IMR-90 (cell line): ENCODE measurements at regions not wholly inside any gene's neighbourhood (a gene's known extent, or its start where the extent isn't known, plus 50 kb on each side); places are given as distances from the start of the nearest gene placed in this dataset.

Source experiments
- ATAC-seq: fragments of 200-7000 bp; cut with Tn5 transposase; 2 replicates; pipeline ENCODE4 v1.9.1; 2020; ENCODE audit warnings: low read depth, mild to moderate bottlenecking, moderate library complexity
- BruUV-seq: library from RNA; stranded (reverse); fragments of 400-500 nt; replicated peaks from 2 replicates; lab custom pipeline; 2021; lab: Mats Ljungman, UMichigan
- CTCF ChIA-PET: fragments of 300-600 bp; formaldehyde crosslinking; extraction: SDS; loops from one replicate; lab custom pipeline; 2021; ENCODE audit warnings: antibody characterized with exemption; lab: Yijun Ruan, JAX
- POLR2A ChIA-PET: fragments of 300-600 bp; sonication (Branson Sonifier 250); formaldehyde crosslinking; loops from one replicate; lab custom pipeline; 2022; ENCODE audit warnings: antibody characterized with exemption; ENCODE audit not compliant: unreplicated experiment; lab: Charles Lee
- DNase-seq: peaks from one replicate; pipeline ENCODE4 v3.0.0; 2013
- H2AFZ ChIP-seq: replicated peaks from 2 replicates; pipeline ENCODE3; 2013; ENCODE audit warnings: low read length, mild to moderate bottlenecking; ENCODE audit not compliant: poor library complexity
- H2AK5ac ChIP-seq: 2 replicates; pipeline ENCODE4 v1.6.1; 2013; ENCODE audit warnings: low read depth, low read length, inconsistent platforms
- H2AK9ac ChIP-seq: replicated peaks from 2 replicates; pipeline ENCODE3; 2013; ENCODE audit warnings: mild to moderate bottlenecking, low read depth, low read length, moderate library complexity; ENCODE audit not compliant: poor library complexity
- H2BK120ac ChIP-seq: 2 replicates; pipeline ENCODE4 v1.6.1; 2013; ENCODE audit warnings: low read depth, low read length, inconsistent platforms
- H2BK15ac ChIP-seq: 3 replicates; pipeline ENCODE4 v1.6.1; 2013; ENCODE audit warnings: low read depth, low read length, inconsistent platforms
- H2BK20ac ChIP-seq: 2 replicates; pipeline ENCODE4 v1.6.1; 2013; ENCODE audit warnings: low read depth, mild to moderate bottlenecking, inconsistent platforms, low read length, moderate library complexity
- H2BK5ac ChIP-seq: 2 replicates; pipeline ENCODE4 v1.6.1; 2013; ENCODE audit warnings: mild to moderate bottlenecking, low read depth, low read length, inconsistent platforms; ENCODE audit not compliant: poor library complexity, severe bottlenecking
- H3K14ac ChIP-seq: replicated peaks from 2 replicates; pipeline ENCODE4 v1.6.1; 2013; ENCODE audit warnings: low read depth, low read length, inconsistent platforms
- H3K18ac ChIP-seq: 2 replicates; pipeline ENCODE4 v1.6.1; 2013; ENCODE audit warnings: low read depth, low read length, control low read depth
- H3K23ac ChIP-seq: 2 replicates; pipeline ENCODE4 v1.6.1; 2013; ENCODE audit warnings: low read depth, low read length, inconsistent platforms
- H3K27ac ChIP-seq: 2 replicates; pipeline ENCODE4 v1.5.1; 2013; ENCODE audit warnings: mild to moderate bottlenecking, control low read depth, low read length; ENCODE audit not compliant: insufficient read depth
- H3K27me3 ChIP-seq: 2 replicates; pipeline ENCODE4 v1.6.1; 2013; ENCODE audit warnings: low read length; ENCODE audit not compliant: control insufficient read depth, insufficient read depth
- H3K36me3 ChIP-seq: 2 replicates; pipeline ENCODE4 v1.6.1; 2013; ENCODE audit warnings: low read length, mixed read lengths; ENCODE audit not compliant: control insufficient read depth, insufficient read depth
- H3K4ac ChIP-seq: 2 replicates; pipeline ENCODE4 v1.6.1; 2013; ENCODE audit warnings: low read depth, low read length, inconsistent platforms
- H3K4me1 ChIP-seq: 2 replicates; pipeline ENCODE4 v1.6.1; 2013; ENCODE audit warnings: low read length, mixed read lengths; ENCODE audit not compliant: control insufficient read depth, insufficient read depth
- H3K4me2 ChIP-seq: 2 replicates; pipeline ENCODE4 v1.6.1; 2013; ENCODE audit warnings: low read depth, mild to moderate bottlenecking, control low read depth, low read length, moderate library complexity
- H3K4me3 ChIP-seq: 2 replicates; pipeline ENCODE4 v1.5.1; 2013; ENCODE audit warnings: low read depth, mild to moderate bottlenecking, control low read depth, low read length, moderate library complexity; ENCODE audit not compliant: insufficient read depth
- H3K56ac ChIP-seq: 2 replicates; pipeline ENCODE4 v1.6.1; 2013; ENCODE audit warnings: low read length, inconsistent platforms; ENCODE audit not compliant: insufficient read depth; ENCODE audit errors: extremely low read depth
- H3K79me1 ChIP-seq, 2 experiments: 2 replicates each; pipeline ENCODE4 v1.6.1; 2013; ENCODE audit warnings: low read length in 2 of 2, inconsistent platforms in 1 of 2, low read depth in 1 of 2
- H3K9ac ChIP-seq: 2 replicates; pipeline ENCODE4 v1.6.1; 2013; ENCODE audit warnings: low read depth, low read length, control low read depth
- H3K9me1 ChIP-seq: 2 replicates; pipeline ENCODE4 v1.6.1; 2013; ENCODE audit warnings: low read length, inconsistent platforms; ENCODE audit not compliant: insufficient read depth
- H3K9me3 ChIP-seq: 2 replicates; pipeline ENCODE4 v1.6.1; 2013; ENCODE audit warnings: low read length; ENCODE audit not compliant: control insufficient read depth, insufficient read depth
- H4K20me1 ChIP-seq: 2 replicates; pipeline ENCODE4 v1.6.1; 2013; ENCODE audit warnings: low read length, inconsistent platforms; ENCODE audit not compliant: insufficient read depth
- H4K5ac ChIP-seq: 2 replicates; pipeline ENCODE4 v1.6.1; 2013; ENCODE audit warnings: mild to moderate bottlenecking, low read depth, low read length, control low read depth
- H4K8ac ChIP-seq, 2 experiments: 2 replicates each; pipeline ENCODE4 v1.6.1; 2013; ENCODE audit warnings: low read depth in 2 of 2, low read length in 2 of 2, control low read depth in 1 of 2, inconsistent platforms in 1 of 2
- H4K91ac ChIP-seq: 2 replicates; pipeline ENCODE4 v1.6.1; 2013; ENCODE audit warnings: low read depth, low read length, inconsistent platforms; ENCODE audit not compliant: insufficient read depth
- WGBS, 2 experiments: methylation state at CpG; one replicate each; pipeline versions ENCODE4 v1.1.5 to v1.1.7; 2013; ENCODE audit warnings: missing lambda C conversion rate in 2 of 2; ENCODE audit not compliant: insufficient read length in 1 of 2; ENCODE audit errors: extremely low coverage in 2 of 2; 5-methylcytosine and 5-hydroxymethylcytosine counted together
- dilution Hi-C: fragments of 300-500 bp; cut with HindIII; formaldehyde crosslinking; loops from one replicate; pipeline ENCODE4 v1.14.3; 2018; ENCODE audit warnings: low sequenced_read_pairs; ENCODE audit not compliant: unreplicated experiment
- in situ Hi-C: fragments of 300-500 bp; cut with MboI; formaldehyde crosslinking; loops from 3 replicates; pipeline ENCODE4 v1.14.3; 2019; ENCODE audit warnings: low sequenced_read_pairs, inconsistent platforms, mixed read lengths
- intact Hi-C: fragments of 100-400 bp; cut with micrococcal nuclease; formaldehyde crosslinking; loops from 2 replicates; pipeline ENCODE4 v1.10.0; 2022
- TF ChIP-seq, protein P1 (sequence below): conservative IDR thresholded peaks from 2 replicates; pipeline ENCODE4 v1.5.1; 2012; ENCODE audit warnings: mild to moderate bottlenecking, low read depth, low read length, improper control_type of control experiment

DNA sequence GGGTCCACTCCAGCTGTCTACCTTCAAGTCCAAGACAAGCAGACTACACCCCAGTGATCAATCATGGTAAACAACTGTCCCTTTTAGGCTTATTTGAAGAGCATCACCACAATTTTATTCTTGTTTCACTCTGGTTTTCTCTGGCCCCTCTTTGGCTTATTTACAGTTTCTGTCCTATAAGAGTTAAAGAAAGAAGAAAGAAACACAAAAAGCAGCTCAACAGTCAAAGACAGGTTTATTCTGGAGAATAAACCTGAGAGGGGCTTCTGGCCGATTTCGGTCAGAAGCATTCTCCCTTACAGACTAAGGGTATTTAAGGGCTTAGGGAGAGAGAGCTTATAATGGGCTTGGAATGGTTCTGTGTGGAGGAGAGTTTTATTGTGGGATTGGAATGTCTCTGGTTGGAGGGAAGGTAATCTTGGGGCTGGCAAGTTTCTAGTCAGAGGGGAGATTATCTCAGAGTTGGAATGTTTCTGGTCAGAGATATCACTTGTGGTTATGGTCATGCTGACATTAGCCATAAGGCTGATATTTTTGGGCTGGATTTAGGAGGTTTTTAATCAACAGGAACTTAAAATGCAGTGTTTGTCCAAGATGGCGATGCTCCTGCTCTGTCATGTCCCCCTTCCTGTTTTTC, 161.0 kb downstream of the URB2 start:
- CTCF ChIA-PET, result no interaction called here

More for the DNA sequence above, 161.0 kb downstream of the URB2 start:
- intact Hi-C loops (no loop called here), dilution Hi-C loops (no loop called here), in situ Hi-C loops (no loop called here)
- Histone ChIP-seq H3K14ac (no peak overlapping the region), H3K4me2 (no peak overlapping the region), H3K23ac (no peak overlapping the region), H3K9ac (no peak overlapping the region), H3K9me1 (no peaks in the 10 kb centered on the region), H2BK120ac (no peak overlapping the region), H3K79me1 (no peaks in the 10 kb centered on the region), H2BK15ac (no peak overlapping the region), H4K20me1 (no peaks in the 10 kb centered on the region), H3K9me3 (0 out of 2 replicates have a peak, but pooled peaks cover 2% of the 10 kb centered on the region), H2BK20ac (no peak overlapping the region), H3K27ac (no peak overlapping the region), H3K56ac (no peak overlapping the region), H2AK9ac (no peak overlapping the region), H2AFZ (no peak overlapping the region), H3K27me3 (no peaks in the 10 kb centered on the region), H3K18ac (no peak overlapping the region), H2BK5ac (no peak overlapping the region), H4K91ac (no peak overlapping the region), H4K8ac (no peak overlapping the region), H2AK5ac (no peak overlapping the region), H3K4ac (no peak overlapping the region), H3K36me3 (no peaks in the 10 kb centered on the region), H3K4me3 (no peak overlapping the region), H3K4me1 (no peaks in the 10 kb centered on the region), H4K5ac (no peak overlapping the region)
- DNase-seq, result no peak
- no CpG with 5 or more reads among the region's 3 CpGs for WGBS, 2 experiments
- TF ChIP-seq, protein P1, sequence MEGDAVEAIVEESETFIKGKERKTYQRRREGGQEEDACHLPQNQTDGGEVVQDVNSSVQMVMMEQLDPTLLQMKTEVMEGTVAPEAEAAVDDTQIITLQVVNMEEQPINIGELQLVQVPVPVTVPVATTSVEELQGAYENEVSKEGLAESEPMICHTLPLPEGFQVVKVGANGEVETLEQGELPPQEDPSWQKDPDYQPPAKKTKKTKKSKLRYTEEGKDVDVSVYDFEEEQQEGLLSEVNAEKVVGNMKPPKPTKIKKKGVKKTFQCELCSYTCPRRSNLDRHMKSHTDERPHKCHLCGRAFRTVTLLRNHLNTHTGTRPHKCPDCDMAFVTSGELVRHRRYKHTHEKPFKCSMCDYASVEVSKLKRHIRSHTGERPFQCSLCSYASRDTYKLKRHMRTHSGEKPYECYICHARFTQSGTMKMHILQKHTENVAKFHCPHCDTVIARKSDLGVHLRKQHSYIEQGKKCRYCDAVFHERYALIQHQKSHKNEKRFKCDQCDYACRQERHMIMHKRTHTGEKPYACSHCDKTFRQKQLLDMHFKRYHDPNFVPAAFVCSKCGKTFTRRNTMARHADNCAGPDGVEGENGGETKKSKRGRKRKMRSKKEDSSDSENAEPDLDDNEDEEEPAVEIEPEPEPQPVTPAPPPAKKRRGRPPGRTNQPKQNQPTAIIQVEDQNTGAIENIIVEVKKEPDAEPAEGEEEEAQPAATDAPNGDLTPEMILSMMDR, result no peak
- POLR2A ChIA-PET, result no interaction called here
- no peak for ATAC-seq
- BruUV-seq, result no TSS peak
